Left kidney (tissue), 1 donor: ENCODE measurements at regions not wholly inside any gene's neighbourhood (a gene's known extent, or its start where the extent isn't known, plus 50 kb on each side); places are given as distances from the start of the nearest gene placed in this dataset.

Experiments
- DNase-seq: peaks from one replicate; pipeline ENCODE4 v3.0.0-alpha.2; 2013

GRCh38 chr9:116039893-116040292, 113.7 kb upstream of the PAPPA start:
- DNase-seq, result no peak

DNA sequence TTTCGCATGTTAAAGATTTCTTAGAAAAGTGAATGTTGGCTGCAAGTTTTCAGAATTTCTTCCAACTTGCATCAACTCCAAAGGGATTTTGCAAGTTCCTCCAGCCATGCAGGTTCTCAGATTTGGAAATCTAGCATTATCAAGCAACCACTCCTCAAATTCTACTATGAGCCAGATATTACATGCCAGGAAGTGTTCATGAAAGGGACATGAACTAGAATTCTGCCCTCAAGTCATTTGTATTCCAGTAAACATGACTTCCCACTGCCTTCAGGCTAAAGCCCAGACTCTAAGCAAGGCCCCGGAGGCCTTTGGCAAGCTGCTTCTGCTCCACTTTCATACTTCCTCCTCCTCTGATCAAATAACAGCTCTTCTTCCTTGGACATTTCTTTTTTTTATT, 111.3 kb upstream of the PAPPA start:
- DNase-seq, result no peak

DNA sequence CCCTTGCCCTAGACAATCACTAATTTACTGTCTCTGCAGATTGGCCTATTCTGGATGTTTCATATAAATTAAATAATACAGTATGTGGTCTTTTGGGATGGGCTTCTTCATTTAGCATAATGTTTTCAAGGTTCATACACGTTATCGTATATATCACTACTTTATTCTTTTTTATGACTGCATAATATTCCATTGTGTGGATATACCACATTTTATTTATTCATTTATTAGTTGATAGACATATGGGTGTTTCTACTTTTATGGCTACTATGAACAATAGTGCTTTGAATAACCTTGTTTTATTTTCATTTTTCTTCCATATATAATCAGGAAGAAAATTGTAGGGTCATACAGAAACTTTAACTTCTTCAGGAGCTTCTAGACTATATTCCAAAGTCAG, 108.5 kb upstream of the PAPPA start:
- no peak for DNase-seq

- DNase-seq, result no peak
Observed at GRCh38 chr9:116048081-116048480, 105.5 kb upstream of the PAPPA start.

- no peak for DNase-seq
Observed at GRCh38 chr9:116049456-116049855, 104.1 kb upstream of the PAPPA start.

GRCh38 chr9:116051528-116051927, 102.1 kb upstream of the PAPPA start:
- DNase-seq, result no peak

GRCh38 chr9:116055536-116055935, 98.1 kb upstream of the PAPPA start:
- DNase-seq, result no peak

DNA sequence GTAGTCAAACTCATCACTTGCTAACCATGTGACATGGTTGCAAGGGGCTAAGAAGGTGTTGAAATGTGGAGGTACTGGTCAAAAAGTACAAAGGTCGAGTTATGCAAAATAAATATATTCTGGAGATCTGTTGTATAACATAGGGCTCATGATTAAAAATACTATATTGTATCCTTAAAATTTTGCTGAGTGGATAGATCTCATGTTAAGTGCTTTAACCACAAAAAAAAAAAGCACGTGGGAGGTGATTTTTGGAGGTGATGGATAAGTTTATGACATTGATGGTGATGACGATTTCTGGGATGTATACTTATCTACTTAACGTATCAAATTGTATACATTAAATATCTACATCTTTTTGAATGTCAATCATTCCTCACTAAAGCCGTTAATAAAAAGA, 96.2 kb upstream of the PAPPA start:
- no peak for DNase-seq

GRCh38 chr9:116058421-116058820, 95.2 kb upstream of the PAPPA start:
- no peak for DNase-seq

- no peak for DNase-seq
Observed at GRCh38 chr9:116059466-116059865, 94.1 kb upstream of the PAPPA start.

DNA sequence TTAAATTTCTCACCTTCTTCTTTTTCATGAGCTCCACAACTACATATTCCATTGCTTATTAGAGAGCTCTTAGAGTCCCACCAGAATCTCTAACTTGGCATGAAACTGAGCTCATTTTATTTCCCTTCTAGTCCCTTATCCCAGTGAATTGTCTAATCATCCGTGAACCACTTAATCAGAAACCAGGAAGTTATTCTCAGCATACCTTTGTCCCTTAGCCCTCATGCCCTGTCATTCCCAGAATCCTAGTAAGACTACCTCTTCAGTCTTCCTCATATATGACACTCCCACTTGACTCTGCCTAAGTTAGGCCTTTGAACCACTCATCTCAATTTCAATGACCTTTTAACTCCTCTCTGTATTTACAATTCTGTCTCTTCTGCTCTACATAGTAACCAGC, 93.0 kb upstream of the PAPPA start:
- DNase-seq, result no peak

DNA sequence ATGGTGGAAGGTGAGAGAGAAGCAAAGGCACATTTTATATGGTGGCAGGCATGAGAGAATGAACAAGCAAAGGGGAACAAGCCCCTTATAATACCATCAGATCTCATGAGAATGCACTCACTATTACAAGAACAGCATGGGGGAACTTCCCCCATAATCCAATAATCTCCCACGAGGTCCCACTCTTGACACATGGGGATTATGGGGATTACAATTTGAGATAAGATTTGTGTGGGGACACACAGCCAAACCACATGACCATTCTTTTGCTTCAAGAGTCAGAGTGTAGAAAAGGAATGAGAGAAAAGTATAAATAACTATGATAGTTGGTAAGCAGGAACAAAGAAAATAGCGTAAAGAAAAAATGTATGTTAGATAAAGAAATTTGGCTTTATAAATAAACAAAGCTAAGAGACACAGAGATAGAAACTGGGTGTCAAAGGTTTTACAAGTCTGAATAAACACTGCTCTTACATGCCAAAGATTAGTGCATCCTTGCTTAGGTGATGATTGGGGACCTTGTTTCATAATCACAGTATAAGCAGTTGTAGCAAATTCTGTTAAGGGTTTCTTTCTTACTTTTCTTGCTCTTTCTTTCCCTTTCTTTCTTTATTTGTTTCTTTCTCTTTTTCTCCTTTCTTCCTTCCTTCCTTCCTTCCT, 91.9 kb upstream of the PAPPA start:
- DNase-seq, result no peak

DNA sequence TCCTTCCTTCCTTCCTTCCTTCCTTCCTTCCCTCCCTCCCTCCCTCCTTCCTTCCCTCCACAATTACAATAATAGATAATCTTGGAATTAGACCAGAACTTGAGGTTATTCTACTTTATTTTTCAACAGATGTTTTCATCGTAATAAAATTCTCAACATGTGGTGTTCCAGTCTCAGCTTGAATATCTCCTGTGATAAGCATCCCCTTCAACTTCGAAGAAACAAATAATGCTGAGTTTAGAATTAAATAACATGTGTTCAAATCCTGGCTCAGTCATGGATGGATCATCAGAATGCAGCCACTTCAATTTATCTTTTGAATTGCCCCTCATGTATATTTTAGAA, 91.4 kb upstream of the PAPPA start:
- no peak for DNase-seq

GRCh38 chr9:116064970-116065369, 88.6 kb upstream of the PAPPA start:
- DNase-seq, result no peak

GRCh38 chr9:116066221-116066620, 87.4 kb upstream of the PAPPA start:
- DNase-seq, result no peak

GRCh38 chr9:116067566-116067965, 86.0 kb upstream of the PAPPA start:
- DNase-seq, result no peak

DNA sequence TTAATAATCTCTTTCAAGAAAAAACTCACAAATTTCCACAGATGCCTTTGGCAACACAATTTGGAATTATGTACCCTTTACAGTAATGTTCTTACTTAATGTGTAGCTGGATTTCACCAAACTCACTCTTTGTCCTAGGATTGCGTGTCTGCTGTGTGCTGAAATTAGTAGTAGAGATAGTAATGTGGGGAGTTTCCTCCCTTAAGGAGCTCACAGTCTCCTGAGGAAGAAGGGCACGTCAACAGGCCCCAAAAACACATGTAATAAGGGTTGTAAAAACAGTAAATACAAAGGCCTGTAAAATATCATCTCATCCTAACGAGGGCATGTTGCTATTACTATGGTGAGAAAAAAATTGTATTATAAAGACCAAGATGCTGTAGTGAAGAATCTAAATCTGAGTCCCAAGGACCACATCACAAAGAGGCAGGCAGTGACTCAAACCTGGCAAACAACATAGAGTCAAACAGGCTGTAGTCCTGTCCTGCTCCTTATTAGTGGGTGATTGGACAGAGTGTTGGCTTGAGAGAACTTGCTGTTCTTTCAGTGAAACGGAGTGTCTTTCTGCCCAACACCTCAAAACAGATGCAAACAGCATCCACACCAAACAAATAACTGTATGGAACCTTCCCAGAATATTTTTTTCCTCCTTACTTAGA, 83.2 kb upstream of the PAPPA start:
- no peak for DNase-seq

GRCh38 chr9:116072046-116072445, 81.5 kb upstream of the PAPPA start:
- no peak for DNase-seq

- no peak for DNase-seq
Observed at GRCh38 chr9:116073826-116074225, 79.8 kb upstream of the PAPPA start.

DNA sequence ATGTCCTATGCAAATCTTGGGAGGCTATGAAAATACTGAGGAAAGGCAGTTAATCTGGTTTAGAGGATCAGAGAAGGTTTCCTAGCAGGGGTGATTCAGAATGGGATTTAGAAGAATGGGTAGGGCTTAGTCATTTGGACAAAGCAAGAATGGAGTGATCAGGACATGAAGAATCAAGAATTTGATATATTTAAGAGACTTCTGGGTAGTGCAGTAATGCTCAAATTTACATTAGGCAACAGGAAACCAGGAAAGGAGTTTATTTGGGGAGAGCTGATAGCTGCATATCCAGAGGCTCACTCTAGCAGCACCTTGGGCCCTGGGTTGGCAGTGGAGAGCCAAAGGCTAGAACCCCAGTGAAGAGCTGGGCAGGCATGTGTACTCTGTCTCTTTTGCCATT, 78.9 kb upstream of the PAPPA start:
- DNase-seq, result no peak

GRCh38 chr9:116075191-116075590, 78.4 kb upstream of the PAPPA start:
- no peak for DNase-seq

GRCh38 chr9:116078640-116079039, 75.0 kb upstream of the PAPPA start:
- DNase-seq, result no peak

DNA sequence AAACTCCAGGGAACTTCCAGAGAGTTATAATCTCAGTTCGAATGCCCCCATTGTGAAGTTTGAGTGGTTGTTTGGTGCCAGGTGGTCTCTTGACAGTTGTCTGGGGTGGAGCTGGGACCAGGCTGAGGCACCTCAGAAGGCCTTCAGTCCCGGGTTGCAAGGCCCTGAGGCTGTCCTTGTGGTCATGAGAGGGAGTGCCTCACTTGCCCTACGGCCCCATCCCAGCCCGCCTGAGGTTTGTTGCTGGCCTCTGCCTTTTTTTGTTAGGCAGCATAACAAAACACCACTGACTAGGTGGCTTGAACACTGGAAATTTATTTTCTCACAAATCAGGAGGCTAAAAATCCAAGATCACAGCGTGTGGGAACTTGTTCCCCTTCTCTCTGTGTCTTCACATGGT, 73.0 kb upstream of the PAPPA start:
- no peak for DNase-seq

- DNase-seq, result no peak
Observed at GRCh38 chr9:116081435-116082115, 72.0 kb upstream of the PAPPA start.
